PC-3 (cell line): ENCODE measurements at regions not wholly inside any gene's neighbourhood (a gene's known extent, or its start where the extent isn't known, plus 50 kb on each side); places are given as distances from the start of the nearest gene placed in this dataset.

ENCODE experiments used
- EZH2 ChIP-seq: fragments of 300-600 bp; sonication (generic); IDR thresholded peaks from one replicate; pipeline ENCODE4 v1.6.1; 2017; ENCODE audit warnings: antibody characterized with exemption, mild to moderate bottlenecking, low read length; ENCODE audit not compliant: unreplicated experiment
- EZH2phosphoT487 ChIP-seq: fragments of 300-600 bp; sonication (generic); IDR thresholded peaks from 2 replicates; pipeline ENCODE4 v1.6.1; 2018; ENCODE audit warnings: mild to moderate bottlenecking, antibody characterized with exemption, low read length, borderline replicate concordance
- TF ChIP-seq, protein P1 (sequence below): fragments of 300-600 bp; sonication (generic); conservative IDR thresholded peaks from 2 replicates; pipeline ENCODE4 v1.5.1; 2017; ENCODE audit warnings: antibody characterized with exemption, low read depth, mild to moderate bottlenecking, low read length

DNA sequence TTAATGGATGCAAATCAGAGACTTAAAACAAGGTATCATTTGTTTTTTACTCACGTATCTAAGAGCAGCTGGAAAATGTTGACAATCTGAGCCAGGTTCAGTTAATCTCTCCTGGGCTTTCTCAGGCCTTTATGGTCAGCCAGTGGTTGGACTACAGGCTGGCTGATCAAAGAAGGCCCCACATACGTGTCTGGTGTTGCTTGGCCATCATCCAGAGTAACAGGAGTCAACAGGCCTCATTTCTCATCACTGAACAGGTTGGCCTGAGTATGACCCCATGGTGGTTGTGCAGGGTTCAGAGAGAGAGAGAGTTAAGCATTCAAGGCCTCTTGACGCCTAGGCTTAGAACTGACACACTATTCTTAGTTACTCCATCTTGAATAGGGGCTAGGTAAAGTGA lies 97.0 kb upstream of the VLDLR start:
- TF ChIP-seq, protein P1, sequence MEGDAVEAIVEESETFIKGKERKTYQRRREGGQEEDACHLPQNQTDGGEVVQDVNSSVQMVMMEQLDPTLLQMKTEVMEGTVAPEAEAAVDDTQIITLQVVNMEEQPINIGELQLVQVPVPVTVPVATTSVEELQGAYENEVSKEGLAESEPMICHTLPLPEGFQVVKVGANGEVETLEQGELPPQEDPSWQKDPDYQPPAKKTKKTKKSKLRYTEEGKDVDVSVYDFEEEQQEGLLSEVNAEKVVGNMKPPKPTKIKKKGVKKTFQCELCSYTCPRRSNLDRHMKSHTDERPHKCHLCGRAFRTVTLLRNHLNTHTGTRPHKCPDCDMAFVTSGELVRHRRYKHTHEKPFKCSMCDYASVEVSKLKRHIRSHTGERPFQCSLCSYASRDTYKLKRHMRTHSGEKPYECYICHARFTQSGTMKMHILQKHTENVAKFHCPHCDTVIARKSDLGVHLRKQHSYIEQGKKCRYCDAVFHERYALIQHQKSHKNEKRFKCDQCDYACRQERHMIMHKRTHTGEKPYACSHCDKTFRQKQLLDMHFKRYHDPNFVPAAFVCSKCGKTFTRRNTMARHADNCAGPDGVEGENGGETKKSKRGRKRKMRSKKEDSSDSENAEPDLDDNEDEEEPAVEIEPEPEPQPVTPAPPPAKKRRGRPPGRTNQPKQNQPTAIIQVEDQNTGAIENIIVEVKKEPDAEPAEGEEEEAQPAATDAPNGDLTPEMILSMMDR: no peak
- TF ChIP-seq EZH2phosphoT487 (no peak), EZH2 (no peak)
